ENCODE measurements at regions not wholly inside any gene's neighbourhood (a gene's known extent, or its start where the extent isn't known, plus 50 kb on each side); places are given as distances from the start of the nearest gene placed in this dataset.

- Histone ChIP-seq H3K9me3 (ENCODE audit: low read depth, low read length) (no peaks in the 10 kb centered on the region), H3K4me1 (ENCODE audit: insufficient read depth, low read length) (no peaks in the 10 kb centered on the region)
These were observed 384.0 kb downstream of the TMA16 start for GRCh38 chr4:163878336-163879121.

GRCh38 chr4:163892417-163892816, 397.9 kb downstream of the TMA16 start:
- no peak overlapping the region for H3K4me3 ChIP-seq (ENCODE audit: low read length)
- no peaks in the 10 kb centered on the region for H3K27me3 ChIP-seq (ENCODE audit: insufficient read depth, low read length)

More at GRCh38 chr4:163878336-163879121, 384.0 kb downstream of the TMA16 start:
- Histone ChIP-seq H3K4me3 (ENCODE audit: low read length) (no peak overlapping the region), H3K27me3 (ENCODE audit: insufficient read depth, low read length) (no peaks in the 10 kb centered on the region)

GRCh38 chr4:163895378-163896005, 401.0 kb downstream of the TMA16 start:
- Histone ChIP-seq H3K9me3 (ENCODE audit: low read depth, low read length) (no peaks in the 10 kb centered on the region), H3K4me1 (ENCODE audit: insufficient read depth, low read length) (no peaks in the 10 kb centered on the region), H3K27me3 (ENCODE audit: insufficient read depth, low read length) (no peaks in the 10 kb centered on the region), H3K4me3 (ENCODE audit: low read length) (no peak overlapping the region)

More at GRCh38 chr4:163892417-163892816, 397.9 kb downstream of the TMA16 start:
- Histone ChIP-seq H3K4me1 (ENCODE audit: insufficient read depth, low read length) (no peaks in the 10 kb centered on the region), H3K9me3 (ENCODE audit: low read depth, low read length) (no peaks in the 10 kb centered on the region)

GRCh38 chr4:163901319-163901718, 406.8 kb downstream of the TMA16 start:
- no peaks in the 10 kb centered on the region for H3K27me3 ChIP-seq (ENCODE audit: insufficient read depth, low read length)
- H3K4me3 ChIP-seq (ENCODE audit: low read length) = no peak overlapping the region
- H3K9me3 ChIP-seq (ENCODE audit: low read depth, low read length) = no peaks in the 10 kb centered on the region
- H3K4me1 ChIP-seq (ENCODE audit: insufficient read depth, low read length) = no peaks in the 10 kb centered on the region

GRCh38 chr4:163902417-163902816, 407.9 kb downstream of the TMA16 start:
- no peaks in the 10 kb centered on the region for H3K9me3 ChIP-seq (ENCODE audit: low read depth, low read length)
- H3K4me1 ChIP-seq (ENCODE audit: insufficient read depth, low read length) = no peaks in the 10 kb centered on the region
- no peak overlapping the region for H3K4me3 ChIP-seq (ENCODE audit: low read length)
- no peaks in the 10 kb centered on the region for H3K27me3 ChIP-seq (ENCODE audit: insufficient read depth, low read length)

GRCh38 chr4:163911891-163912290, 417.4 kb downstream of the TMA16 start:
- Histone ChIP-seq H3K27me3 (ENCODE audit: insufficient read depth, low read length) (no peaks in the 10 kb centered on the region), H3K9me3 (ENCODE audit: low read depth, low read length) (no peaks in the 10 kb centered on the region), H3K4me1 (ENCODE audit: insufficient read depth, low read length) (no peaks in the 10 kb centered on the region), H3K4me3 (ENCODE audit: low read length) (no peak overlapping the region)

- H3K4me1 ChIP-seq (ENCODE audit: insufficient read depth, low read length) = no peaks in the 10 kb centered on the region
- H3K9me3 ChIP-seq (ENCODE audit: low read depth, low read length) = no peaks in the 10 kb centered on the region
- H3K27me3 ChIP-seq (ENCODE audit: insufficient read depth, low read length) = no peaks in the 10 kb centered on the region
- H3K4me3 ChIP-seq (ENCODE audit: low read length) = no peak overlapping the region
These were observed 419.1 kb downstream of the TMA16 start for GRCh38 chr4:163913571-163913970.

- no peaks in the 10 kb centered on the region for H3K27me3 ChIP-seq (ENCODE audit: insufficient read depth, low read length)
- no peak overlapping the region for H3K4me3 ChIP-seq (ENCODE audit: low read length)
- no peaks in the 10 kb centered on the region for H3K4me1 ChIP-seq (ENCODE audit: insufficient read depth, low read length)
- no peaks in the 10 kb centered on the region for H3K9me3 ChIP-seq (ENCODE audit: low read depth, low read length)
These were observed 421.4 kb downstream of the TMA16 start for GRCh38 chr4:163915896-163916295.

- Histone ChIP-seq H3K27me3 (ENCODE audit: insufficient read depth, low read length) (no peaks in the 10 kb centered on the region), H3K4me1 (ENCODE audit: insufficient read depth, low read length) (no peaks in the 10 kb centered on the region), H3K4me3 (ENCODE audit: low read length) (no peak overlapping the region), H3K9me3 (ENCODE audit: low read depth, low read length) (no peaks in the 10 kb centered on the region)
These were observed 425.9 kb downstream of the TMA16 start for GRCh38 chr4:163920426-163920825.

- Histone ChIP-seq H3K4me1 (ENCODE audit: insufficient read depth, low read length) (no peaks in the 10 kb centered on the region), H3K27me3 (ENCODE audit: insufficient read depth, low read length) (no peaks in the 10 kb centered on the region), H3K9me3 (ENCODE audit: low read depth, low read length) (no peaks in the 10 kb centered on the region), H3K4me3 (ENCODE audit: low read length) (no peak overlapping the region)
These were observed 427.8 kb downstream of the TMA16 start for GRCh38 chr4:163922302-163922701.

GRCh38 chr4:163923092-163923491, 428.6 kb downstream of the TMA16 start:
- no peaks in the 10 kb centered on the region for H3K9me3 ChIP-seq (ENCODE audit: low read depth, low read length)
- H3K4me3 ChIP-seq (ENCODE audit: low read length) = no peak overlapping the region
- no peaks in the 10 kb centered on the region for H3K27me3 ChIP-seq (ENCODE audit: insufficient read depth, low read length)
- H3K4me1 ChIP-seq (ENCODE audit: insufficient read depth, low read length) = no peaks in the 10 kb centered on the region

- no peaks in the 10 kb centered on the region for H3K4me1 ChIP-seq (ENCODE audit: insufficient read depth, low read length)
- H3K4me3 ChIP-seq (ENCODE audit: low read length) = no peak overlapping the region
- H3K9me3 ChIP-seq (ENCODE audit: low read depth, low read length) = no peaks in the 10 kb centered on the region
- no peaks in the 10 kb centered on the region for H3K27me3 ChIP-seq (ENCODE audit: insufficient read depth, low read length)
These were observed 435.6 kb downstream of the TMA16 start for GRCh38 chr4:163930086-163930485.

GRCh38 chr4:163932504-163932903, 438.0 kb downstream of the TMA16 start:
- no peaks in the 10 kb centered on the region for H3K4me1 ChIP-seq (ENCODE audit: insufficient read depth, low read length)

GRCh38 chr4:163939597-163939996, 445.1 kb downstream of the TMA16 start:
- H3K27me3 ChIP-seq (ENCODE audit: insufficient read depth, low read length) = no peaks in the 10 kb centered on the region
- no peaks in the 10 kb centered on the region for H3K4me1 ChIP-seq (ENCODE audit: insufficient read depth, low read length)
- H3K9me3 ChIP-seq (ENCODE audit: low read depth, low read length) = no peaks in the 10 kb centered on the region

More at GRCh38 chr4:163932504-163932903, 438.0 kb downstream of the TMA16 start:
- Histone ChIP-seq H3K4me3 (ENCODE audit: low read length) (no peak overlapping the region), H3K27me3 (ENCODE audit: insufficient read depth, low read length) (no peaks in the 10 kb centered on the region), H3K9me3 (ENCODE audit: low read depth, low read length) (no peaks in the 10 kb centered on the region)

GRCh38 chr4:163941221-163941905, 446.9 kb downstream of the TMA16 start:
- H3K4me1 ChIP-seq (ENCODE audit: insufficient read depth, low read length) = no peaks in the 10 kb centered on the region
- no peaks in the 10 kb centered on the region for H3K9me3 ChIP-seq (ENCODE audit: low read depth, low read length)
- H3K4me3 ChIP-seq (ENCODE audit: low read length) = no peak overlapping the region
- H3K27me3 ChIP-seq (ENCODE audit: insufficient read depth, low read length) = no peaks in the 10 kb centered on the region

More at GRCh38 chr4:163939597-163939996, 445.1 kb downstream of the TMA16 start:
- H3K4me3 ChIP-seq (ENCODE audit: low read length) = no peak overlapping the region
